HG03045 (cell line): ENCODE measurements at regions not wholly inside any gene's neighbourhood (a gene's known extent, or its start where the extent isn't known, plus 50 kb on each side); places are given as distances from the start of the nearest gene placed in this dataset.

Source experiments
- ATAC-seq: cut with Tn5 transposase; IDR thresholded peaks from one replicate; pipeline ENCODE4 v1.9.1; 2021; ENCODE audit warnings: mild to moderate bottlenecking, moderate library complexity; ENCODE audit not compliant: unreplicated experiment

- peak; percentile 55 for ATAC-seq
Measured at GRCh38 chr9:115209601-115210306, 91.8 kb upstream of the TNC start.

GRCh38 chr9:115210699-115211098 is 92.7 kb upstream of the TNC start:
- ATAC-seq, result no peak

GRCh38 chr9:115211413-115212124 is 93.6 kb upstream of the TNC start:
- ATAC-seq, result peak; percentile 65

GRCh38 chr9:115212125-115212605 is 94.2 kb upstream of the TNC start:
- no peak for ATAC-seq

GRCh38 chr9:115212832-115213231 is 94.9 kb upstream of the TNC start:
- ATAC-seq, result no peak

- ATAC-seq, result no peak
Measured at GRCh38 chr9:115213818-115214334, 95.9 kb upstream of the TNC start.

- no peak for ATAC-seq
Measured at GRCh38 chr9:115216873-115217272, 98.9 kb upstream of the TNC start.

GRCh38 chr9:115220319-115221005 is 102.5 kb upstream of the TNC start:
- ATAC-seq, result no peak

- no peak for ATAC-seq
Measured at GRCh38 chr9:115223471-115223870, 105.5 kb upstream of the TNC start.

GRCh38 chr9:115225459-115226116 is 107.6 kb upstream of the TNC start:
- no peak for ATAC-seq

GRCh38 chr9:115226152-115226551 is 108.2 kb upstream of the TNC start:
- ATAC-seq, result no peak

- ATAC-seq, result no peak
Measured at GRCh38 chr9:115229496-115229895, 111.5 kb upstream of the TNC start.

GRCh38 chr9:115230924-115231515 is 113.1 kb upstream of the TNC start:
- ATAC-seq, result no peak

- no peak for ATAC-seq
Measured at GRCh38 chr9:115232181-115232774, 114.3 kb upstream of the TNC start.

- peak; percentile 49 for ATAC-seq
Measured at GRCh38 chr9:115234094-115234493, 116.1 kb upstream of the TNC start.

- no peak for ATAC-seq
Measured at GRCh38 chr9:115235221-115235620, 117.3 kb upstream of the TNC start.

- ATAC-seq, result no peak
Measured at GRCh38 chr9:115237385-115237998, 119.5 kb upstream of the TNC start.

- ATAC-seq, result no peak
Measured at GRCh38 chr9:115240676-115241075, 122.7 kb upstream of the TNC start.

GRCh38 chr9:115241641-115242040 is 123.7 kb upstream of the TNC start:
- ATAC-seq, result no peak

- no peak for ATAC-seq
Measured at GRCh38 chr9:115249488-115249887, 131.5 kb upstream of the TNC start.
